CD14-positive monocyte (primary cell): ENCODE measurements at regions not wholly inside any gene's neighbourhood (a gene's known extent, or its start where the extent isn't known, plus 50 kb on each side); places are given as distances from the start of the nearest gene placed in this dataset.

Experiments used
- DNase-seq, 3 donors: peaks; one replicate each; pipeline ENCODE4 v3.0.0-alpha.2; 2011 to 2022
- H2AFZ ChIP-seq: 2 replicates; pipeline ENCODE4 v1.6.0; 2012; ENCODE audit warnings: mild to moderate bottlenecking, low read depth, low read length, inconsistent platforms; ENCODE audit not compliant: insufficient read depth, poor library complexity, severe bottlenecking
- H3K27ac ChIP-seq, 2 donors: 1 replicate in 1 of 2; 2 replicates in 1 of 2; pipeline ENCODE4 v1.5.1; 2012 to 2013; ENCODE audit warnings: low read length in 2 of 2, control low read depth in 1 of 2, inconsistent platforms in 1 of 2, low read depth in 1 of 2, mild to moderate bottlenecking in 1 of 2
- H3K27me3 ChIP-seq, 2 donors: one replicate each; pipeline versions ENCODE4 v1.6.0 to v1.6.1; 2011 to 2013; ENCODE audit warnings: low read length in 2 of 2; ENCODE audit not compliant: control insufficient read depth in 2 of 2, insufficient read depth in 2 of 2
- H3K36me3 ChIP-seq, 2 donors: replicated peaks in 1 of 2; 1 replicate in 1 of 2; 2 replicates in 1 of 2; pipeline versions ENCODE4 v1.5.1 to v1.6.1; 2012 to 2013; ENCODE audit warnings: low read length in 2 of 2, control low read depth in 1 of 2, inconsistent platforms in 1 of 2, mild to moderate bottlenecking in 1 of 2; ENCODE audit not compliant: insufficient read depth in 2 of 2, control insufficient read depth in 1 of 2
- H3K4me1 ChIP-seq, 2 donors: 1 replicate in 1 of 2; 2 replicates in 1 of 2; pipeline versions ENCODE4 v1.5.1 to v1.6.1; 2012 to 2013; ENCODE audit warnings: low read length in 2 of 2, control low read depth in 1 of 2, inconsistent platforms in 1 of 2, mild to moderate bottlenecking in 1 of 2, moderate library complexity in 1 of 2; ENCODE audit not compliant: insufficient read depth in 2 of 2, control insufficient read depth in 1 of 2
- H3K4me2 ChIP-seq: replicated peaks from 2 replicates; pipeline ENCODE3; 2012; ENCODE audit warnings: low read length, moderate library complexity, mild to moderate bottlenecking; ENCODE audit not compliant: poor library complexity, severe bottlenecking; ENCODE audit errors: extremely low read depth
- H3K4me3 ChIP-seq, 3 experiments: fragments of 200-600 bp in 1 of 3; sonication (generic) in 1 of 3; replicated peaks in 1 of 3; 1 replicate in 2 of 3; 2 replicates in 1 of 3; pipeline ENCODE4 v1.5.1; 2011 to 2013; ENCODE audit warnings: low read length in 3 of 3, mild to moderate bottlenecking in 3 of 3, control low read depth in 2 of 3, low read depth in 2 of 3, inconsistent platforms in 1 of 3, moderate library complexity in 1 of 3
- H3K79me2 ChIP-seq: 2 replicates; pipeline ENCODE4 v1.6.0; 2012; ENCODE audit warnings: mild to moderate bottlenecking, control low read depth, inconsistent platforms, low read length, moderate library complexity; ENCODE audit not compliant: insufficient read depth
- H3K9ac ChIP-seq: 2 replicates; pipeline ENCODE4 v1.6.0; 2017; ENCODE audit warnings: low read length, mild to moderate bottlenecking; ENCODE audit not compliant: insufficient read depth, poor library complexity, severe bottlenecking
- H3K9me3 ChIP-seq, 2 donors: replicated peaks in 1 of 2; 1 replicate in 1 of 2; 2 replicates in 1 of 2; pipeline versions ENCODE4 v1.5.1 to v1.6.1; 2012 to 2013; ENCODE audit warnings: low read length in 2 of 2, control low read depth in 1 of 2; ENCODE audit not compliant: control insufficient read depth in 1 of 2, insufficient read depth in 1 of 2
- H4K20me1 ChIP-seq: 2 replicates; pipeline ENCODE4 v1.6.0; 2012; ENCODE audit warnings: mild to moderate bottlenecking, low read length, control low read depth, moderate library complexity; ENCODE audit not compliant: insufficient read depth
- H3K27ac Mint-ChIP-seq, 7 donors: one replicate each; pipeline ENCODE4 v1.8.0; 2020; ENCODE audit warnings: mild to moderate bottlenecking in 7 of 7, mixed read lengths in 7 of 7, moderate library complexity in 6 of 7, inconsistent platforms in 2 of 7
- H3K27me3 Mint-ChIP-seq, 3 donors: one replicate each; pipeline ENCODE4 v1.8.0; 2021 to 2022; ENCODE audit warnings: low read depth in 3 of 3, mild to moderate bottlenecking in 3 of 3, mixed read lengths in 3 of 3, moderate library complexity in 3 of 3, inconsistent platforms in 1 of 3
- H3K36me3 Mint-ChIP-seq, 2 donors: one replicate each; pipeline ENCODE4 v1.8.0; 2020; ENCODE audit warnings: mixed read lengths in 2 of 2, inconsistent platforms in 1 of 2, mild to moderate bottlenecking in 1 of 2
- H3K4me1 Mint-ChIP-seq: one replicate; pipeline ENCODE4 v1.8.0; 2020; ENCODE audit warnings: mild to moderate bottlenecking, mixed read lengths
- H3K4me3 Mint-ChIP-seq, 2 donors: one replicate each; pipeline ENCODE4 v1.8.0; 2020; ENCODE audit warnings: mild to moderate bottlenecking in 2 of 2, mixed read lengths in 2 of 2, moderate library complexity in 1 of 2
- H3K9me3 Mint-ChIP-seq, 7 donors: one replicate each; pipeline ENCODE4 v1.8.0; 2020 to 2022; ENCODE audit warnings: mixed read lengths in 7 of 7, mild to moderate bottlenecking in 6 of 7, moderate library complexity in 6 of 7, inconsistent platforms in 2 of 7
- WGBS: methylation state at CpG from one replicate; pipeline ENCODE4 v1.1.5; 2013; ENCODE audit warnings: missing lambda C conversion rate; ENCODE audit not compliant: insufficient coverage; 5-methylcytosine and 5-hydroxymethylcytosine counted together
- intact Hi-C, 2 donors: fragments of 100-400 bp; cut with micrococcal nuclease; formaldehyde crosslinking; loops; one replicate each; pipeline versions ENCODE4 v1.15.0 to v1.15.1; 2023
- TF ChIP-seq, protein P1 (sequence below): fragments of 200-600 bp; IDR thresholded peaks from one replicate; pipeline ENCODE4 v1.8.0; 2022; ENCODE audit warnings: antibody characterized with exemption, mild to moderate bottlenecking

DNA sequence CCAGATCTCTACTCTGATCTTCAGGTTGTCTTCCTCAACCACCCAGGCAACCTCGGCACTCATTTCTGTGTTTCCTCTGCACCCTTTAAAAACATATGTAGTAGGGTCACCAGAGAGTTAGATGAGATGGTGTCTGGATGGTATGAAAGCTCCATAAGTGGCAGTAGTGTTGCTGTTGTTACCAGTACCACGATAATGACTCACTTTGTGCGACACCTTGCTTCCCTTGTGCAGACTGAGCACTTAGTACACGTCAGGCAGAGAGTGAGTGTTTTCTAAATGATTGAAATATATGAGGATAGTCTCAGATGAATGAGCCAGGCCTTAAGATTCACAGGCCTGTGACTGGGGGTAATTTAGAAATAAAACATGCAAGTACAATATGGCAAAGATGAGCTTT lies 188.7 kb downstream of the MAF start:
- no peak overlapping the region for H3K27ac ChIP-seq
- TF ChIP-seq, protein P1, sequence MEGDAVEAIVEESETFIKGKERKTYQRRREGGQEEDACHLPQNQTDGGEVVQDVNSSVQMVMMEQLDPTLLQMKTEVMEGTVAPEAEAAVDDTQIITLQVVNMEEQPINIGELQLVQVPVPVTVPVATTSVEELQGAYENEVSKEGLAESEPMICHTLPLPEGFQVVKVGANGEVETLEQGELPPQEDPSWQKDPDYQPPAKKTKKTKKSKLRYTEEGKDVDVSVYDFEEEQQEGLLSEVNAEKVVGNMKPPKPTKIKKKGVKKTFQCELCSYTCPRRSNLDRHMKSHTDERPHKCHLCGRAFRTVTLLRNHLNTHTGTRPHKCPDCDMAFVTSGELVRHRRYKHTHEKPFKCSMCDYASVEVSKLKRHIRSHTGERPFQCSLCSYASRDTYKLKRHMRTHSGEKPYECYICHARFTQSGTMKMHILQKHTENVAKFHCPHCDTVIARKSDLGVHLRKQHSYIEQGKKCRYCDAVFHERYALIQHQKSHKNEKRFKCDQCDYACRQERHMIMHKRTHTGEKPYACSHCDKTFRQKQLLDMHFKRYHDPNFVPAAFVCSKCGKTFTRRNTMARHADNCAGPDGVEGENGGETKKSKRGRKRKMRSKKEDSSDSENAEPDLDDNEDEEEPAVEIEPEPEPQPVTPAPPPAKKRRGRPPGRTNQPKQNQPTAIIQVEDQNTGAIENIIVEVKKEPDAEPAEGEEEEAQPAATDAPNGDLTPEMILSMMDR, result no peak
- peaks cover 13 to 19% of the 10 kb centered on the region in 2 donors for H3K4me1 ChIP-seq
- Mint-ChIP-seq H3K27ac (no peak overlapping the region), H3K36me3 (no peaks in the 10 kb centered on the region), H3K4me1 (peaks cover 24% of the 10 kb centered on the region), H3K4me3 (no peak overlapping the region), H3K9me3 (peaks cover 4 to 14% (median 10%) of the 10 kb centered on the region in 7 donors), H3K27me3 (peaks cover 3 to 15% (median 13%) of the 10 kb centered on the region in 3 donors)
- WGBS, result 91% methylated on average over 3 of the region's 4 CpGs
- H3K4me2 ChIP-seq, result no peak overlapping the region
- H3K4me3 ChIP-seq, result no peak overlapping the region
- no peak for DNase-seq
- no peak overlapping the region for H2AFZ ChIP-seq
- H3K9me3 ChIP-seq, result peaks cover 0 to 6% of the 10 kb centered on the region in 2 donors
- no peaks in the 10 kb centered on the region for H4K20me1 ChIP-seq
- H3K36me3 ChIP-seq, result no peaks in the 10 kb centered on the region
- H3K9ac ChIP-seq, result no peak overlapping the region
- H3K79me2 ChIP-seq, result no peaks in the 10 kb centered on the region
- intact Hi-C loops, result no loop called here
- H3K27me3 ChIP-seq, result no peaks in the 10 kb centered on the region

DNA sequence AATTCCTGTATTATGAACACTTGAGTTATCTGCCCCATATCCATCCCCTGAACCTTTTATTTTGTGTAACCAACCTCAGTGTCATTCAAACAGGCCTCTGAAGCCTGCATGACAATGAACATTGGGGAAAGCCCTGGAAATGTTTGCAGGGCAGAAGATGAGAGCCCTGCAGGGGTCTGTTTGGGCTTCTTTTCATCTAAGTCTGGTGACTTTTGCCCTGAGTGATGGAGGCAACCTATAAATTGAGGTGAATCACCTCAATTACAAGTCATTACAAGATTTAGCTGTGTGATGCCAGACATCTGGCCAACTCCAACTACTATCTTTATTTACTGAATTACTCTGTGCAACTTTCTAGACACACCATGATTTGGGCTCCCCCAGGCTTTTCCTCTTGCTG lies 189.2 kb downstream of the MAF start:
- Histone ChIP-seq H3K79me2 (no peaks in the 10 kb centered on the region), H3K27me3 (no peaks in the 10 kb centered on the region), H3K9ac (no peak overlapping the region), H2AFZ (no peak overlapping the region), H3K9me3 (peaks cover 0 to 6% of the 10 kb centered on the region in 2 donors), H3K4me2 (no peak overlapping the region), H4K20me1 (no peaks in the 10 kb centered on the region), H3K4me1 (peaks cover 9 to 14% of the 10 kb centered on the region in 2 donors), H3K27ac (no peak overlapping the region), H3K36me3 (no peaks in the 10 kb centered on the region), H3K4me3 (no peak overlapping the region)
- intact Hi-C loops, result no loop called here
- Mint-ChIP-seq H3K9me3 (peaks cover 4 to 14% (median 10%) of the 10 kb centered on the region in 7 donors), H3K27ac (no peak overlapping the region), H3K4me1 (peaks cover 20% of the 10 kb centered on the region), H3K36me3 (no peaks in the 10 kb centered on the region), H3K4me3 (no peak overlapping the region), H3K27me3 (peaks cover 3 to 15% (median 15%) of the 10 kb centered on the region in 3 donors)
- TF ChIP-seq, protein P1, result no peak
- no peak for DNase-seq
